ENCODE measurements at regions not wholly inside any gene's neighbourhood (a gene's known extent, or its start where the extent isn't known, plus 50 kb on each side); places are given as distances from the start of the nearest gene placed in this dataset.

DNA sequence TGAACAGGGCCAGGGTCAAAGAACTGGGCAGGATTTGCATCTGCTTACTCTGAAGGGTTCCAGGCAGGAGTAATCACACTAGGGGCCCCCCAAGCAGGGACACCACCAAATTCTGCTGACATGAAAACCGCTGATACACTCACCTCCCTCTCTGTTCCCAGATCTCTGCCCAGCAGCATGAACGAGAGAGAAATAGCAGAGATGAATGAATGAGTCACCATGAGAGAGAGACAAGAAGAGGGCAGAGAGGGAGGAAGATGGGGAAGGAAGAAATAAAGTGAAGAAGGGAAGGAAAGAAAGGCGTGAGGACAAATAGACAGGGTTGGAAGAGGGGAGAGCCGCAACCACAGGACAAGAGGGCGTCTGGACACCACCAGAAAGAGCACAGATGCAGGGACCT is 285.9 kb upstream of the NEBL start:
- TF ChIP-seq ETV6 (conservative IDR thresholded peaks at IDR 0.05 in 1 of 2, IDR thresholded peaks at IDR 0.05 in 1 of 2; ENCODE audit: borderline replicate concordance in 1 of 2, low read depth in 1 of 2) (no peak), SIN3A (IDR thresholded peaks at IDR 0.05; ENCODE audit: low read depth, low read length) (no peak), RCOR1 (conservative IDR thresholded peaks at IDR 0.05; ENCODE audit: low read depth, low read length) (no peak)
